ENCODE measurements at regions not wholly inside any gene's neighbourhood (a gene's known extent, or its start where the extent isn't known, plus 50 kb on each side); places are given as distances from the start of the nearest gene placed in this dataset.

DNA sequence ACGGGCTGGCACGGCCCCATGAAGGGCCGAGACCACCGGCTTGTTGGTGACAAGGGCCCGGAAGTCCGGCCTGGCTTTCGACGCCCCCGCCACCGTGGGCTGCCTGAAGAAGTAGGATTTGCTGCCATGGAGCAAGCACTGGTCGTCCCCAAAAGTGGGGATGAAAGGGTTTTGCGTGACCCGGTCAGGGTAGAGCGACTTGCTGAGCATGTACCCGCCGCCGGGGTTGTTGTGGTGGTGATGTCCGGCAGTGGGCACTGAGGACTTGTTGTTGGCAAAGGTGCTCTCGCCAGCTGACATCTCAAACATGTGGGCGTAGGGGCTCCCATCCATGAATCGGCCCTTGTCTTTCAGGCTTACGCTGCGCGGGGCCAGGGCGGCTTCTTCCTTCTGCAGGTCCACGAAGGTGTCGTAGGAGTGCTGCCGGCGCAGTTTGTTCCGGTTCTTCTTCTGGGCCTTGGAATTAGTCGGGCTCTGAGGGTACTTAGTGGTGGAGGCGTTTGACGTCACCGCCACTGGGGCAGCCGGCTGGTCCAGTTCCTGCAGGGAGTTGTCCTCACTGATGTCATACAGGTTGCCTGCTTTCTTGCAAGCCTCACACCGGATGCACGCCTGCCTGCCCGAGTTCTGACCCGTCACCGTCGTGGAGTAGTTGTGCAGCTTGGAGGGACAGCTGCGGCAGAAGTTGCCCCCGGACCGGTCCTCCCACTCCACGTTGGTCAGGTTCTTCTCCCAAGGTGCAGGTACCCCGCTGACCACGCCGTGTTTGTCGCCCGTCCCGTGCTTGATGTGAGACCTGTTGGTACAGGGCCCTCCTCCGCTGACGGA is 366.6 kb downstream of the EMP1 start:
- TF ChIP-seq, protein P1, sequence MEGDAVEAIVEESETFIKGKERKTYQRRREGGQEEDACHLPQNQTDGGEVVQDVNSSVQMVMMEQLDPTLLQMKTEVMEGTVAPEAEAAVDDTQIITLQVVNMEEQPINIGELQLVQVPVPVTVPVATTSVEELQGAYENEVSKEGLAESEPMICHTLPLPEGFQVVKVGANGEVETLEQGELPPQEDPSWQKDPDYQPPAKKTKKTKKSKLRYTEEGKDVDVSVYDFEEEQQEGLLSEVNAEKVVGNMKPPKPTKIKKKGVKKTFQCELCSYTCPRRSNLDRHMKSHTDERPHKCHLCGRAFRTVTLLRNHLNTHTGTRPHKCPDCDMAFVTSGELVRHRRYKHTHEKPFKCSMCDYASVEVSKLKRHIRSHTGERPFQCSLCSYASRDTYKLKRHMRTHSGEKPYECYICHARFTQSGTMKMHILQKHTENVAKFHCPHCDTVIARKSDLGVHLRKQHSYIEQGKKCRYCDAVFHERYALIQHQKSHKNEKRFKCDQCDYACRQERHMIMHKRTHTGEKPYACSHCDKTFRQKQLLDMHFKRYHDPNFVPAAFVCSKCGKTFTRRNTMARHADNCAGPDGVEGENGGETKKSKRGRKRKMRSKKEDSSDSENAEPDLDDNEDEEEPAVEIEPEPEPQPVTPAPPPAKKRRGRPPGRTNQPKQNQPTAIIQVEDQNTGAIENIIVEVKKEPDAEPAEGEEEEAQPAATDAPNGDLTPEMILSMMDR (IDR thresholded peaks at IDR 0.05), result no peak

DNA sequence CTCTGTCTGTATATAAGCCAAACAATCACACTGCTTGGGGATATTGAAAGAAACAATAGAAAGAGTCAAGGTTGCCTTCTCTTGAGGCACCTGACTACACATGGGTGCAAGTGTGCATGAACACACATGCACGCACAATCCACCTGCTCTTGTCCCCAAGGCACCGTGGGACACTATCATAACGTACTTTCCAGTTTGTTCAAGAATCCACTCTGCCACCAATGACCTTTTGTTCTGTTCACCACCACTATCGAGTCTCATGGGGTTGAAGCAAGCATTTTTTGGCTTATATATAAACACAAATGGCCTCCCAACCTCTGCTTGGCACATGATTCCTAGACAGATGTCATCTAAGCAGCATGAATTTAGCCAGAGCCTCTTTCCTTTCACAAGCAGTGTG is 365.4 kb downstream of the EMP1 start:
- TF ChIP-seq, protein P1 (IDR thresholded peaks at IDR 0.05), result no peak

DNA sequence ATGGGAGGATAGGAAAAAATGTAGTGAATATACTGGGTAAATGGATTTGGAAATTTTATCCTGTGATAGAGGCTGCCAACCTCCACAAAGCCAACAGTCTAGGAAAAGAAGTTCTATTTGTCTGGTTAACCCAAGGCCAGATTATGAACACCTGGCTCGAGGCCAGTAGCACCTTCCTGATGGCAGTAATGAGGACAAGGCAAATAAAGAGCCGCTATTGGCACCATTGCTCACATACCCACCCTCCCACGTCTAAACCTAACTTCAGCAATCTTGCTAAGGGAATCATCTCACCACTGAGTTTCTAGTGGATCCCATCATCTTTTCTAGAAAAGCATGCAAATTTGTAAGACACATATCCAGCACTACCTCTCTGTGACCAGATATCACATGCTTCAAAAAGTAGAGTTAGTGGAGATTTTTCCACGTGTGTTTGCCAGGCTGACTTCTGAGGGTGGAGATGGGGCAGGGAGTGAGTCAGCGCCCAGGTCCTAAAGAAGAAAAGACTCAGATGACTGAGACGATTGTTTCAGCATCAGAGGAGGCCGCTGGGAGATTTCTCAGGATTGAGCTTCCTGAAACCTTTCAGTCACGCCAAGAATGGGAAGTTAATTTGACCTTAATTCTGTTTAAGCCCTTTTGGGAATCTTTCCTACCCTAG is 362.9 kb downstream of the EMP1 start:
- TF ChIP-seq, protein P1 (IDR thresholded peaks at IDR 0.05), result no peak

DNA sequence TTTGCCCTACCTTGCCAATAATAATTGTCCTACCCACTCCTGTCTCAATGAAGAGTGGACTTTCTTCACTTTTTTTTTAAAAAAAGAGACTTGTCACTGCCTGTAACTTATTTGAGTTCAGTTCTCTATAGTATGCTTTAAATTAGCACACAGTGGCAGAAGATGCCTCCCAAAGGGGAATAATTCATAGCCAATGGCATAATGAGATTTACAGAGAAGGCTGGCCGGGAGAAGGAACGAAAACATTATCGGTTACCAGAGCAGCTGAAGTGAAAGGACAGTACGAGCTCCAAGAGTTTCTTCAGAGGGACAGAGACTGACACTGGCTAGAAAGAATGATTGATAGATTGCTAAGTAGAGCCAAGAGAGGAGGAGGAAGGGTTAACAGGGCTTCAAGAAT is 356.3 kb downstream of the EMP1 start:
- TF ChIP-seq, protein P1 (IDR thresholded peaks at IDR 0.05), result no peak

DNA sequence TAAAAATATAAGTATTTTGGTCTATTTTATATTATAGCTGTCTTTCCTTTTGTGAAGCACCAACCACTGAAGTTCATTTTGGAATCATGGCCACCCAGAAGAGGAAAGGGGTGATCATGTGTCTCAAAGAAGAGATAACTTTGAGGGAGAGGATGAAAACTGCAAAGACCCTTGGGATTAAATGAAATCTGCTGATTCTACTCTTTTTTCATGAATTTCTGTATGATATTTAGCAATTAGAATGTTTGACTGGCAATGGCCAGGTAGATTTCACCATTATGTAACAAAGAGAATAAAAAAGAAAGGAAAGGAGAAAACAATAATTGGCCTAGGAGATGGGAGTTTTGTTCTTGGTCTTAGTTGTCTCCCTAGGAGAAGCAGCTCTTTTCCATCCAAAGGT is 350.8 kb downstream of the EMP1 start:
- TF ChIP-seq, protein P1 (IDR thresholded peaks at IDR 0.05), result no peak

DNA sequence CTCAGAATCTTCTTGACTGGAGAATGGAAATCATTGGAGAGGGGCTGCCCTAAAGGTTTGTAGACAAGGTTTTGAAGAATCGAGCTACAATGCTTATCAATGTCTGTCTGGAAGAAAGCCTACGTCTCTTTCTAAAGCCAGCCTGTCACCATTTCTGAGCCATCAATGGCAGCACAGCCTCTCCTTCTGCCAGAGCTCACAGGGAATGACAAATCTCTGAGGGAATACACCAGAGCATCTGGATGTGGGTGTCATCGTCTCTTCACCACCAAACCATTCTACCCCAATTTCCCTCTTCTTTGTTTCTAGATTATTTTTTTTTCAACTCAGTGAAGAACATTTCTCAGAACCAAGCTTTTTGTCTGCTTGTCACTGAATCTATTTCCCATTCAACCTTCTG is 349.7 kb downstream of the EMP1 start:
- TF ChIP-seq, protein P1 (IDR thresholded peaks at IDR 0.05), result no peak

DNA sequence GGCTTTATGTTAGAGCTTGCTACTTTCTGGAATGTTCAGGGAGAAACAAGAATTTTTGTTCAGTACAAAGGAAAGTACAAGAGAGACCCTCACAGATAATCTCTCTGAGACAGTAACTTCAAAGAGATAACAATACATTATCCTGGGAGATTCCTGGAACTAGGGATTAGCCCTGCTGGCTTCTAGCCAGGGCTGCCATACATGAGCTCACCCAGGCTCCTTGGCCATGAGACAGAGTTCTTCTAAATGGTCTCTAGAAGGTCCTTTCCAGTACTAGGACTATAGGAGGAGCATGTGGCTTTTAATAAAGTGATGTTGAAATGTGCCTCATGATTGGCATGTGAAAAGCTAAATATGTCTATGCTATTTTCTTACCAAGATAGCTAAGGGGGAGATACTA is 342.5 kb downstream of the EMP1 start:
- TF ChIP-seq, protein P1 (IDR thresholded peaks at IDR 0.05), result no peak
